Esophagus squamous epithelium (tissue), 4 donors: ENCODE measurements at regions not wholly inside any gene's neighbourhood (a gene's known extent, or its start where the extent isn't known, plus 50 kb on each side); places are given as distances from the start of the nearest gene placed in this dataset.

Experiments used
- CTCF ChIP-seq, 6 experiments: fragments of 450-650 bp in 4 of 6; fragments of 200-600 bp in 2 of 6; sonication (generic) in 2 of 6; IDR thresholded peaks; one replicate each; pipeline ENCODE4 v1.5.1; 2016 to 2019; ENCODE audit warnings: antibody characterized with exemption in 6 of 6, mild to moderate bottlenecking in 4 of 6, moderate library complexity in 4 of 6
- POLR2A ChIP-seq, 4 donors: fragments of 450-650 bp; IDR thresholded peaks; one replicate each; pipeline ENCODE4 v1.6.1; 2017; ENCODE audit warnings: antibody characterized with exemption in 4 of 4, mild to moderate bottlenecking in 4 of 4, moderate library complexity in 3 of 4

GRCh38 chr12:47413806-47414205 is 292.0 kb downstream of the RPAP3 start:
- TF ChIP-seq CTCF (IDR thresholded peaks at IDR 0.05): no peak
- TF ChIP-seq POLR2A (IDR thresholded peaks at IDR 0.05): no peak
